Astrocyte (in vitro differentiated cells and primary cell): ENCODE measurements at regions not wholly inside any gene's neighbourhood (a gene's known extent, or its start where the extent isn't known, plus 50 kb on each side); places are given as distances from the start of the nearest gene placed in this dataset.

Experiments used
- DNase-seq: peaks from one replicate; pipeline ENCODE4 v3.0.0-alpha.2; 2010; ENCODE audit warnings: low read depth
- FAIRE-seq: peaks from 2 replicates; lab custom pipeline; 2011; peaks lifted over from hg19 to GRCh38; lab: Jason Lieb, UNC
- H2AFZ ChIP-seq: 2 replicates; pipeline ENCODE4 v1.6.0; 2012; ENCODE audit warnings: low read depth, low read length, inconsistent platforms
- H3K27ac ChIP-seq: 2 replicates; pipeline ENCODE4 v1.5.1; 2011; ENCODE audit warnings: low read depth, low read length, inconsistent platforms
- H3K27me3 ChIP-seq: 2 replicates; pipeline ENCODE4 v1.6.0; 2011; ENCODE audit warnings: low read length, inconsistent platforms; ENCODE audit not compliant: insufficient read depth
- H3K36me3 ChIP-seq: 2 replicates; pipeline ENCODE4 v1.5.1; 2011; ENCODE audit warnings: low read length, inconsistent platforms; ENCODE audit not compliant: insufficient read depth
- H3K4me1 ChIP-seq: 2 replicates; pipeline ENCODE4 v1.5.1; 2011; ENCODE audit warnings: low read length, inconsistent platforms; ENCODE audit not compliant: insufficient read depth
- H3K4me2 ChIP-seq: 2 replicates; pipeline ENCODE4 v1.6.0; 2012; ENCODE audit warnings: low read length, inconsistent platforms
- H3K4me3 ChIP-seq: 2 replicates; pipeline ENCODE4 v1.5.1; 2011; ENCODE audit warnings: low read depth, mild to moderate bottlenecking, low read length, inconsistent platforms; ENCODE audit not compliant: insufficient read depth
- H3K79me2 ChIP-seq: 2 replicates; pipeline ENCODE4 v1.6.0; 2012; ENCODE audit warnings: mild to moderate bottlenecking, low read length, inconsistent platforms; ENCODE audit not compliant: insufficient read depth
- H3K9ac ChIP-seq: 2 replicates; pipeline ENCODE4 v1.6.0; 2012; ENCODE audit warnings: mild to moderate bottlenecking, low read length, inconsistent platforms
- H3K9me3 ChIP-seq: 2 replicates; pipeline ENCODE4 v1.5.1; 2012; ENCODE audit warnings: low read depth, mild to moderate bottlenecking, low read length, inconsistent platforms; ENCODE audit not compliant: insufficient read depth
- H4K20me1 ChIP-seq: 2 replicates; pipeline ENCODE4 v1.6.0; 2012; ENCODE audit warnings: low read length, inconsistent platforms; ENCODE audit not compliant: insufficient read depth
- H3K27ac Mint-ChIP-seq: one replicate; pipeline ENCODE4 v1.8.0; 2021; ENCODE audit warnings: mild to moderate bottlenecking, mixed read lengths; ENCODE audit not compliant: unreplicated experiment
- H3K27me3 Mint-ChIP-seq: one replicate; pipeline ENCODE4 v1.8.0; 2021; ENCODE audit warnings: low read depth, mixed read lengths; ENCODE audit not compliant: unreplicated experiment
- H3K36me3 Mint-ChIP-seq: one replicate; pipeline ENCODE4 v1.8.0; 2021; ENCODE audit warnings: low read depth, mixed read lengths; ENCODE audit not compliant: unreplicated experiment
- H3K4me1 Mint-ChIP-seq: one replicate; pipeline ENCODE4 v1.8.0; 2021; ENCODE audit warnings: low read depth, mixed read lengths; ENCODE audit not compliant: unreplicated experiment
- H3K4me3 Mint-ChIP-seq: one replicate; pipeline ENCODE4 v1.8.0; 2021; ENCODE audit warnings: mild to moderate bottlenecking, moderate library complexity, mixed read lengths; ENCODE audit not compliant: unreplicated experiment
- H3K9me3 Mint-ChIP-seq: one replicate; pipeline ENCODE4 v1.8.0; 2021; ENCODE audit warnings: mild to moderate bottlenecking, mixed read lengths; ENCODE audit not compliant: unreplicated experiment
- CTCF ChIP-seq: IDR thresholded peaks from 2 replicates; pipeline ENCODE4 v1.5.1; 2011; ENCODE audit warnings: low read depth, mild to moderate bottlenecking, inconsistent platforms, low read length, moderate library complexity; ENCODE audit not compliant: insufficient read depth
- EZH2 ChIP-seq: IDR thresholded peaks from 2 replicates; pipeline ENCODE4 v1.6.1; 2012; ENCODE audit warnings: mild to moderate bottlenecking, low read length, inconsistent platforms; ENCODE audit not compliant: insufficient read depth

GRCh38 chr2:7841751-7842150, 840.1 kb upstream of the ID2 start:
- no peak overlapping the region for H3K27ac ChIP-seq
- no peak overlapping the region for H2AFZ ChIP-seq
- H3K27me3 ChIP-seq = no peaks in the 10 kb centered on the region
- no peak overlapping the region for H3K9ac ChIP-seq
- H3K4me1 Mint-ChIP-seq = peaks cover 9% of the 10 kb centered on the region
- H3K4me3 ChIP-seq = no peak overlapping the region
- H3K27ac Mint-ChIP-seq = no peak overlapping the region
- H3K4me2 ChIP-seq = no peak overlapping the region
- H3K4me1 ChIP-seq = peaks cover 12% of the 10 kb centered on the region
- no peaks in the 10 kb centered on the region for H4K20me1 ChIP-seq
- no peaks in the 10 kb centered on the region for H3K36me3 ChIP-seq
- H3K36me3 Mint-ChIP-seq = no peaks in the 10 kb centered on the region
- DNase-seq (no peak), FAIRE-seq (no peak)
- H3K79me2 ChIP-seq = no peaks in the 10 kb centered on the region
- H3K4me3 Mint-ChIP-seq = no peak overlapping the region
- H3K9me3 Mint-ChIP-seq = peaks cover 4% of the 10 kb centered on the region
- TF ChIP-seq CTCF = no peak
- no peak for TF ChIP-seq EZH2
- no peaks in the 10 kb centered on the region for H3K9me3 ChIP-seq
- H3K27me3 Mint-ChIP-seq = no peaks in the 10 kb centered on the region

- H3K79me2 ChIP-seq = no peaks in the 10 kb centered on the region
- peaks cover 29% of the 10 kb centered on the region for H3K4me1 ChIP-seq
- no peaks in the 10 kb centered on the region for H3K36me3 Mint-ChIP-seq
- H3K27me3 Mint-ChIP-seq = no peaks in the 10 kb centered on the region
- H3K27ac Mint-ChIP-seq = no peak overlapping the region
- H3K4me2 ChIP-seq = no peak overlapping the region
- peaks cover 4% of the 10 kb centered on the region for H3K9me3 Mint-ChIP-seq
- H3K27me3 ChIP-seq = no peaks in the 10 kb centered on the region
- H3K27ac ChIP-seq = no peak overlapping the region
- FAIRE-seq = peak; percentile 37
- peaks cover 22% of the 10 kb centered on the region for H3K4me1 Mint-ChIP-seq
- no peaks in the 10 kb centered on the region for H4K20me1 ChIP-seq
- H3K4me3 Mint-ChIP-seq = no peak overlapping the region
- H3K9ac ChIP-seq = no peak overlapping the region
- H3K36me3 ChIP-seq = no peaks in the 10 kb centered on the region
- TF ChIP-seq EZH2 (no peak), CTCF (no peak)
- H3K4me3 ChIP-seq = no peak overlapping the region
- H2AFZ ChIP-seq = no peak overlapping the region
- DNase-seq = no peak
- no peaks in the 10 kb centered on the region for H3K9me3 ChIP-seq
Measured at GRCh38 chr2:7844414-7844965, 837.4 kb upstream of the ID2 start.

GRCh38 chr2:7845332-7845731, 836.5 kb upstream of the ID2 start:
- H3K4me1 Mint-ChIP-seq = peaks cover 22% of the 10 kb centered on the region
- H3K4me3 Mint-ChIP-seq = no peak overlapping the region
- H3K4me1 ChIP-seq = peaks cover 29% of the 10 kb centered on the region
- H3K9me3 ChIP-seq = no peaks in the 10 kb centered on the region
- no peak overlapping the region for H3K27ac ChIP-seq
- no peaks in the 10 kb centered on the region for H3K36me3 ChIP-seq
- TF ChIP-seq EZH2 (no peak), CTCF (no peak)
- DNase-seq (peak; percentile 83), FAIRE-seq (peak; percentile 97)
- peaks cover 4% of the 10 kb centered on the region for H3K9me3 Mint-ChIP-seq
- H3K27me3 ChIP-seq = no peaks in the 10 kb centered on the region
- H3K4me3 ChIP-seq = no peak overlapping the region
- H3K4me2 ChIP-seq = peak overlapping the region; percentile 39
- H2AFZ ChIP-seq = no peak overlapping the region
- H3K27me3 Mint-ChIP-seq = no peaks in the 10 kb centered on the region
- H3K79me2 ChIP-seq = no peaks in the 10 kb centered on the region
- H3K9ac ChIP-seq = no peak overlapping the region
- H3K36me3 Mint-ChIP-seq = no peaks in the 10 kb centered on the region
- H4K20me1 ChIP-seq = no peaks in the 10 kb centered on the region
- H3K27ac Mint-ChIP-seq = no peak overlapping the region
